ENCODE measurements at regions not wholly inside any gene's neighbourhood (a gene's known extent, or its start where the extent isn't known, plus 50 kb on each side); places are given as distances from the start of the nearest gene placed in this dataset.

- POLR2A ChIA-PET, result no interaction called here
- H3K79me2 ChIP-seq (ENCODE audit: insufficient read depth, low read length), result no peaks in the 10 kb centered on the region
- H3K9ac ChIP-seq (ENCODE audit: low read length), result no peak overlapping the region
- intact Hi-C loops (cut with micrococcal nuclease), result loop anchor here (5.0 to 10.0 kb wide), 2 partner anchors 755 to 1623 kb away; no protein-coding TSS in a partner anchor
- H3K4me1 ChIP-seq (ENCODE audit: control insufficient read depth in 1 of 2, insufficient read depth in 2 of 2, low read length in 2 of 2), result no peaks in the 10 kb centered on the region
- no peak overlapping the region for H3K4me3 ChIP-seq (replicated peaks in 1 of 2; ENCODE audit: low read depth in 1 of 2, low read length in 2 of 2)
- no peak overlapping the region for H2AFZ ChIP-seq (ENCODE audit: low read depth, low read length, poor library complexity, severe bottlenecking)
- H3K9me3 ChIP-seq (ENCODE audit: control insufficient read depth in 1 of 2, insufficient read depth in 1 of 2, low read depth in 1 of 2, low read length in 2 of 2), result no peaks in the 10 kb centered on the region; a peak in 1 of 4 replicates
- RAD21 ChIA-PET (ENCODE audit: low non-redundant PET in 1 of 2, low total read pairs in 2 of 2, uncharacterized antibody in 2 of 2, unreplicated experiment in 2 of 2), result no interaction called here
- H4K20me1 ChIP-seq (ENCODE audit: insufficient read depth), result no peaks in the 10 kb centered on the region
- H3K9me2 ChIP-seq (ENCODE audit: insufficient read depth), result no peaks in the 10 kb centered on the region
- peak; percentile 47; the same call in 1 of the 2 replicates for ATAC-seq
- peak; percentile 6 for DNase-seq (ENCODE audit: low read depth, low spot score)
- H3K4me2 ChIP-seq (ENCODE audit: low read length), result no peak overlapping the region
- CTCF ChIA-PET, result interaction anchor here (1.2 to 1.6 kb wide), 4 partner anchors 753 to 1631 kb away, joined by 3 to 8 read pairs (median 4); no protein-coding TSS in a partner anchor
- no peaks in the 10 kb centered on the region for H3K36me3 ChIP-seq (ENCODE audit: control insufficient read depth in 1 of 2, insufficient read depth in 2 of 2, low read length in 2 of 2)
- no peaks in the 10 kb centered on the region for H3K27me3 ChIP-seq (ENCODE audit: insufficient read depth, low read length)
- no TSS peak for BruUV-seq (replicated peaks)
- TF ChIP-seq CTCF (IDR thresholded peaks at IDR 0.05 in 2 of 3, conservative IDR thresholded peaks at IDR 0.05 in 1 of 3; ENCODE audit: borderline replicate concordance in 1 of 3, insufficient read depth in 1 of 3, low read depth in 2 of 3, low read length in 2 of 3) (peak in 2 of 3 experiments; percentile 6 to 36; a peak in 2 of 6 replicates), ZBTB33 (IDR thresholded peaks at IDR 0.05; ENCODE audit: extremely low read depth, insufficient replicate concordance, low read length) (no peak), RAD21 (IDR thresholded peaks at IDR 0.05; ENCODE audit: low read depth) (peak; percentile 57), CEBPB (IDR thresholded peaks at IDR 0.05; ENCODE audit: low read depth) (no peak), EZH2 (IDR thresholded peaks at IDR 0.05) (no peak)
- H3K27ac ChIP-seq (ENCODE audit: low read depth, low read length), result no peak overlapping the region
These were observed 576.0 kb upstream of the PABPC4L start for GRCh38 chr4:134777606-134778005.

Data from HCT116 (cell line).